Astrocyte of the cerebellum (primary cell): ENCODE measurements at regions not wholly inside any gene's neighbourhood (a gene's known extent, or its start where the extent isn't known, plus 50 kb on each side); places are given as distances from the start of the nearest gene placed in this dataset.

Source experiments
- DNase-seq: peaks from one replicate; pipeline ENCODE4 v3.0.0-alpha.2; 2011; ENCODE audit warnings: low read depth
- H3K4me3 ChIP-seq: 2 replicates; pipeline ENCODE4 v1.5.1; 2011; ENCODE audit warnings: mild to moderate bottlenecking, low read depth, low read length, moderate library complexity
- in situ Hi-C: cut with HindIII; loops from 2 replicates; pipeline ENCODE4 v1.10.0; 2017; ENCODE audit warnings: low sequenced_read_pairs
- TF ChIP-seq, protein P1 (sequence below): IDR thresholded peaks from 2 replicates; pipeline ENCODE4 v1.5.1; 2012; ENCODE audit warnings: low read length, low read depth, moderate library complexity, mild to moderate bottlenecking; ENCODE audit errors: missing control alignments

DNA sequence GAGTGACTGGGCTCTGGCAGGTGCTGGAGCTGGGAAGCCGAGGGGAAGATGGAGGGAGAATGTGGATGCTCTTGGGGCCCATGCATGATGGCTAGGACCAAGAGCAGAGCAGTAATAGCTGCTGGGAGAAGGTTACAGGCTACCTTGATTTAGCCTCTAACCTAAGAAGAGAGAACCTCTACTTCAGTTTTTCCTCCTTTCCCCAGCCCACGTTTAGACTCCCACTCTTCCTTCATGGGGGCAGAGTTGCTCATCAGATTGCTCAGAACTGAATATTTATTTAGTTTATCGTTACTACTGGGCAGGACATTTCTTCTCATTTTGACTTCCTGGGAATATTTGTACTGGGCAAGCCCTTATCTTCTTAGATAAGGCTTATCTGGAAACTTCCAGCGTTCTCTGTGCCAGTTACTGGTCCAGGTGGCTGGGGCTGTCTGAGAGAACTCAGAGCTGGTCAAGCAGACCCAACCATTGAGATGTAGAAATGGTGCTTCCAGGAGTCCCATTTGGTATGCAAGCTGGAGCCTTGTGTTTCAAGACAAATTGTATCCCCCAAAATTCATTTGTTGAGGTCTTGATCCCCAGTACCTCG lies 442.9 kb upstream of the BOD1L1 start:
- in situ Hi-C loops: no loop called here
- H3K4me3 ChIP-seq: no peak overlapping the region
- no peak for DNase-seq
- TF ChIP-seq, protein P1, sequence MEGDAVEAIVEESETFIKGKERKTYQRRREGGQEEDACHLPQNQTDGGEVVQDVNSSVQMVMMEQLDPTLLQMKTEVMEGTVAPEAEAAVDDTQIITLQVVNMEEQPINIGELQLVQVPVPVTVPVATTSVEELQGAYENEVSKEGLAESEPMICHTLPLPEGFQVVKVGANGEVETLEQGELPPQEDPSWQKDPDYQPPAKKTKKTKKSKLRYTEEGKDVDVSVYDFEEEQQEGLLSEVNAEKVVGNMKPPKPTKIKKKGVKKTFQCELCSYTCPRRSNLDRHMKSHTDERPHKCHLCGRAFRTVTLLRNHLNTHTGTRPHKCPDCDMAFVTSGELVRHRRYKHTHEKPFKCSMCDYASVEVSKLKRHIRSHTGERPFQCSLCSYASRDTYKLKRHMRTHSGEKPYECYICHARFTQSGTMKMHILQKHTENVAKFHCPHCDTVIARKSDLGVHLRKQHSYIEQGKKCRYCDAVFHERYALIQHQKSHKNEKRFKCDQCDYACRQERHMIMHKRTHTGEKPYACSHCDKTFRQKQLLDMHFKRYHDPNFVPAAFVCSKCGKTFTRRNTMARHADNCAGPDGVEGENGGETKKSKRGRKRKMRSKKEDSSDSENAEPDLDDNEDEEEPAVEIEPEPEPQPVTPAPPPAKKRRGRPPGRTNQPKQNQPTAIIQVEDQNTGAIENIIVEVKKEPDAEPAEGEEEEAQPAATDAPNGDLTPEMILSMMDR: no peak

GRCh38 chr4:14072506-14072905 lies 445.0 kb upstream of the BOD1L1 start:
- no peak overlapping the region for H3K4me3 ChIP-seq
- DNase-seq: no peak
- TF ChIP-seq, protein P1: no peak
- in situ Hi-C loops: no loop called here

- no peak for DNase-seq
- TF ChIP-seq, protein P1: no peak
- H3K4me3 ChIP-seq: no peak overlapping the region
- in situ Hi-C loops: loop anchor here (25.0 kb wide), 1 partner anchor 414 kb away; no protein-coding TSS in a partner anchor
Measured at GRCh38 chr4:14076776-14077175, 449.3 kb upstream of the BOD1L1 start.

GRCh38 chr4:14078326-14078725 lies 450.8 kb upstream of the BOD1L1 start:
- in situ Hi-C loops: loop anchor here (25.0 kb wide), 1 partner anchor 416 kb away; no protein-coding TSS in a partner anchor
- TF ChIP-seq, protein P1: no peak
- no peak overlapping the region for H3K4me3 ChIP-seq
- no peak for DNase-seq

DNA sequence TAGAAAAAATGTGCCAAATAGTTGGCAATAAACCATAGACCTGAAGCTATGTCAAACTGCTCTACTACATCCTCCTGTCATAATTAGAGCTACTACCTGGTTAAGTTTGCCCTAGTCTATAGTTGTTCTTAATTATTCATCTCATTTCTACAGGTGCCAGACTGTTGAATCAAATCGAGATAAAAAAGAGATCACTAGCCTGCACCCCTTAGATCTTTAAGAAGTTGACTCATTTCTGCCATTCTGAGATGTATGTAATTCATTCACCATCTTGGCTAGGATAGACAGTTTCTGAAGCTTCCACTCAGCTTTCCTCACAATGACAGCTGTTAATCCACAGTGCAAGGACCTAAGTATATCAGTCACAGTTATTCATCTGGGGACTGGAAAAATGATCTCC lies 452.1 kb upstream of the BOD1L1 start:
- TF ChIP-seq, protein P1: no peak
- no peak overlapping the region for H3K4me3 ChIP-seq
- in situ Hi-C loops: loop anchor here (25.0 kb wide), 1 partner anchor 417 kb away; no protein-coding TSS in a partner anchor
- no peak for DNase-seq

DNA sequence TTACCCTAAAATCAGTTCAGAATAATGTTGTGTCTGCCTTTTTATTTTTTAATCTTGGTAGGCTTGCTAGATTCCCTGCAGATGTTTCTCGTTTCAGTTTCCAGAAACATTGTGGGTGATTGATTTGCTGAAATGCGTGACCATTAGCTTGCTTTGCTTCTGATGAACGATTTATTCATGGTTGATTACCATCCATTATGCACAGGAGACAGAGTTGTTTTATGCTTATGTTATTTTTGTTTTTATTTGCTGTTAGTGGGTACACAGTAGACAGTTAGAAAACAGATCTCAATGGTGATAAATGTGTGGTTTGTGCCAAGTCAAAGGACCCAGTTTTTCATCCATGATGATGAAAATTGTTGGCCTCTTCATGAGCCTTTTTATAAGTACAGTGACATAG lies 455.6 kb upstream of the BOD1L1 start:
- in situ Hi-C loops: loop anchor here (25.0 kb wide), 1 partner anchor 421 kb away; no protein-coding TSS in a partner anchor
- no peak overlapping the region for H3K4me3 ChIP-seq
- TF ChIP-seq, protein P1: no peak
- peak; percentile 9 for DNase-seq
